Suppressor macrophage treated with lipopolysaccharide for 1 hour (primary cell): ENCODE measurements at regions not wholly inside any gene's neighbourhood (a gene's known extent, or its start where the extent isn't known, plus 50 kb on each side); places are given as distances from the start of the nearest gene placed in this dataset.

Experiments
- DNase-seq, 3 donors: peaks; one replicate each; pipeline ENCODE4 v3.0.0-alpha.2; 2020 to 2022

GRCh38 chr6:145453376-145453775 is 281.9 kb downstream of the EPM2A start:
- no peak for DNase-seq

- no peak for DNase-seq
These were observed 281.3 kb downstream of the EPM2A start for GRCh38 chr6:145454006-145454405.

- DNase-seq = no peak
These were observed 277.8 kb downstream of the EPM2A start for GRCh38 chr6:145457556-145457955.

- no peak for DNase-seq
These were observed 266.8 kb downstream of the EPM2A start for GRCh38 chr6:145468534-145468933.

GRCh38 chr6:145469021-145469420 is 266.3 kb downstream of the EPM2A start:
- DNase-seq = no peak

- no peak for DNase-seq
These were observed 259.4 kb downstream of the EPM2A start for GRCh38 chr6:145475794-145476396.

- no peak for DNase-seq
These were observed 255.3 kb downstream of the EPM2A start for GRCh38 chr6:145480024-145480423.

- no peak for DNase-seq
These were observed 251.9 kb downstream of the EPM2A start for GRCh38 chr6:145483191-145483996.

GRCh38 chr6:145485288-145485687 is 250.0 kb downstream of the EPM2A start:
- no peak for DNase-seq

- no peak for DNase-seq
These were observed 249.0 kb downstream of the EPM2A start for GRCh38 chr6:145486306-145486705.

- DNase-seq = no peak
These were observed 245.7 kb downstream of the EPM2A start for GRCh38 chr6:145489583-145489982.

GRCh38 chr6:145490068-145490467 is 245.3 kb downstream of the EPM2A start:
- no peak for DNase-seq

- no peak for DNase-seq
These were observed 244.2 kb downstream of the EPM2A start for GRCh38 chr6:145491126-145491525.

GRCh38 chr6:145497006-145497405 is 238.3 kb downstream of the EPM2A start:
- DNase-seq = no peak

GRCh38 chr6:145498425-145498824 is 236.9 kb downstream of the EPM2A start:
- no peak for DNase-seq

GRCh38 chr6:145502416-145502815 is 232.9 kb downstream of the EPM2A start:
- DNase-seq = no peak

GRCh38 chr6:145506136-145506535 is 229.2 kb downstream of the EPM2A start:
- DNase-seq = no peak

- DNase-seq = no peak
These were observed 228.8 kb downstream of the EPM2A start for GRCh38 chr6:145506565-145506964.

- DNase-seq = no peak
These were observed 228.1 kb downstream of the EPM2A start for GRCh38 chr6:145507239-145507638.

- no peak for DNase-seq
These were observed 227.2 kb downstream of the EPM2A start for GRCh38 chr6:145508107-145508506.

GRCh38 chr6:145517492-145517891 is 217.8 kb downstream of the EPM2A start:
- no peak for DNase-seq

GRCh38 chr6:145525038-145525437 is 210.3 kb downstream of the EPM2A start:
- no peak for DNase-seq

- DNase-seq = no peak
These were observed 205.7 kb downstream of the EPM2A start for GRCh38 chr6:145529582-145529981.

GRCh38 chr6:145530454-145530853 is 204.9 kb downstream of the EPM2A start:
- no peak for DNase-seq

GRCh38 chr6:145531032-145531431 is 204.3 kb downstream of the EPM2A start:
- no peak for DNase-seq
